ENCODE measurements at regions not wholly inside any gene's neighbourhood (a gene's known extent, or its start where the extent isn't known, plus 50 kb on each side); places are given as distances from the start of the nearest gene placed in this dataset.

DNA sequence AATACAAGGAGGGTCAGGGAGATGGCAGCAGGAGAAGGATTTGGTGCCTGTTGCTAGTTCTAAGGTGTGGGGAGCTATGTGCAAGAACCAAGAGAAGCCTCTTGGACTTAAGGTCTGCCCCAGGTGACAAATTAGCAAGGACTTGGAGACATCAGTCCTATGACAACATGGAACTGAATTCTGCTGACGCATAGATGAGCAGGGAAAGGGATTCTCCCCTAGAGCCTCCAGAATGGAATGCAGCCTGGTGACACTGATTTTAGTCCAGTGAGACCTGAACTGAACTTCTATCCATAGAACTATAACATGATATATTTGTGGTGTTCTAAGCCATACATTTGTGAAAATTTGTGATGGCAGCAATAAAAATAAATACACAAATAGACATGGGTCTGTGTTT is 215.6 kb downstream of the ESM1 start:
- H3K9me3 ChIP-seq (ENCODE audit: control insufficient read depth, insufficient read depth, low read depth, low read length), result no peaks in the 10 kb centered on the region

DNA sequence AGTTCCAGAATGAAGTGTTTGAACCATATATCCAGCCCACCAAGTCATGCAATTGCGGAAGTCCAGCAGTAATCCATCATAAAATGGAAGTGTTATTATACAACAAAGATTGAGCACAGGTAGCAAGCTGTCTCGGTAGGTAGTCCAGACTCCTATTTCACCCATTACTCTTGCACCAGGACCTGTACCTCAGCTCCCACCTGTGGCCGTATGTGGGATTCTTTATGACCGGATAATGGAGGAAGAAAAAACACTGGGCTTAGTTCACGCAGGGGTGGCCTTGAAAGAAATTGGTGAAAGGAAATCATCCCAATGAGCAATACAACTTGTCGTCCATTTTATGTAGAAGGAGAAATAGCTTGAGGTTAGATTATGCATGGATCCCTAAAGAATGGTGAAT is 216.3 kb downstream of the ESM1 start:
- no peaks in the 10 kb centered on the region for H3K4me1 ChIP-seq (ENCODE audit: control insufficient read depth, extremely low read depth, insufficient read depth, low read length)
- no peaks in the 10 kb centered on the region for H4K20me1 ChIP-seq (ENCODE audit: control insufficient read depth, extremely low read depth, insufficient read depth, low read length)
- H2AFZ ChIP-seq (ENCODE audit: low read length), result no peak overlapping the region
- no peak overlapping the region for H3K4me2 ChIP-seq (ENCODE audit: extremely low read depth, insufficient read depth, low read length)
- no peak overlapping the region for H3K4me3 ChIP-seq (replicated peaks in 1 of 4; ENCODE audit: control extremely low read depth in 1 of 4, insufficient read depth in 1 of 4, low read depth in 3 of 4, low read length in 4 of 4)
- H3K9me3 ChIP-seq (ENCODE audit: control insufficient read depth, insufficient read depth, low read depth, low read length), result no peaks in the 10 kb centered on the region
- no peak overlapping the region for H3K9ac ChIP-seq (ENCODE audit: insufficient read depth, low read length)
- no peak for TF ChIP-seq EZH2 (IDR thresholded peaks at IDR 0.05; ENCODE audit: low read length, missing control alignments)
- TF ChIP-seq, protein P1, sequence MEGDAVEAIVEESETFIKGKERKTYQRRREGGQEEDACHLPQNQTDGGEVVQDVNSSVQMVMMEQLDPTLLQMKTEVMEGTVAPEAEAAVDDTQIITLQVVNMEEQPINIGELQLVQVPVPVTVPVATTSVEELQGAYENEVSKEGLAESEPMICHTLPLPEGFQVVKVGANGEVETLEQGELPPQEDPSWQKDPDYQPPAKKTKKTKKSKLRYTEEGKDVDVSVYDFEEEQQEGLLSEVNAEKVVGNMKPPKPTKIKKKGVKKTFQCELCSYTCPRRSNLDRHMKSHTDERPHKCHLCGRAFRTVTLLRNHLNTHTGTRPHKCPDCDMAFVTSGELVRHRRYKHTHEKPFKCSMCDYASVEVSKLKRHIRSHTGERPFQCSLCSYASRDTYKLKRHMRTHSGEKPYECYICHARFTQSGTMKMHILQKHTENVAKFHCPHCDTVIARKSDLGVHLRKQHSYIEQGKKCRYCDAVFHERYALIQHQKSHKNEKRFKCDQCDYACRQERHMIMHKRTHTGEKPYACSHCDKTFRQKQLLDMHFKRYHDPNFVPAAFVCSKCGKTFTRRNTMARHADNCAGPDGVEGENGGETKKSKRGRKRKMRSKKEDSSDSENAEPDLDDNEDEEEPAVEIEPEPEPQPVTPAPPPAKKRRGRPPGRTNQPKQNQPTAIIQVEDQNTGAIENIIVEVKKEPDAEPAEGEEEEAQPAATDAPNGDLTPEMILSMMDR (conservative IDR thresholded peaks at IDR 0.05 in 1 of 2, IDR thresholded peaks at IDR 0.05 in 1 of 2; ENCODE audit: low read depth in 1 of 2, low read length in 2 of 2), result no peak
- H3K79me2 ChIP-seq (ENCODE audit: control insufficient read depth, insufficient read depth, low read length), result no peaks in the 10 kb centered on the region
- H3K27me3 ChIP-seq (ENCODE audit: control insufficient read depth, insufficient read depth, low read length), result no peaks in the 10 kb centered on the region
- H3K27ac ChIP-seq (ENCODE audit: insufficient read depth, low read length), result no peak overlapping the region
- no peak for DNase-seq (ENCODE audit: low read depth in 2 of 2)
- H3K36me3 ChIP-seq (ENCODE audit: control insufficient read depth, insufficient read depth, low read length), result no peaks in the 10 kb centered on the region

More for the DNA sequence above, 215.6 kb downstream of the ESM1 start:
- TF ChIP-seq EZH2 (IDR thresholded peaks at IDR 0.05; ENCODE audit: low read length, missing control alignments), result no peak
- TF ChIP-seq, protein P1 (conservative IDR thresholded peaks at IDR 0.05 in 1 of 2, IDR thresholded peaks at IDR 0.05 in 1 of 2; ENCODE audit: low read depth in 1 of 2, low read length in 2 of 2), result no peak
- Histone ChIP-seq H2AFZ (ENCODE audit: low read length) (no peak overlapping the region), H3K9ac (ENCODE audit: insufficient read depth, low read length) (no peak overlapping the region), H3K27me3 (ENCODE audit: control insufficient read depth, insufficient read depth, low read length) (no peaks in the 10 kb centered on the region), H3K4me3 (replicated peaks in 1 of 4; ENCODE audit: control extremely low read depth in 1 of 4, insufficient read depth in 1 of 4, low read depth in 3 of 4, low read length in 4 of 4) (no peak overlapping the region), H3K27ac (ENCODE audit: insufficient read depth, low read length) (no peak overlapping the region), H3K79me2 (ENCODE audit: control insufficient read depth, insufficient read depth, low read length) (no peaks in the 10 kb centered on the region), H4K20me1 (ENCODE audit: control insufficient read depth, extremely low read depth, insufficient read depth, low read length) (no peaks in the 10 kb centered on the region), H3K4me1 (ENCODE audit: control insufficient read depth, extremely low read depth, insufficient read depth, low read length) (no peaks in the 10 kb centered on the region), H3K36me3 (ENCODE audit: control insufficient read depth, insufficient read depth, low read length) (no peaks in the 10 kb centered on the region), H3K4me2 (ENCODE audit: extremely low read depth, insufficient read depth, low read length) (no peak overlapping the region)
- no peak for DNase-seq (ENCODE audit: low read depth in 2 of 2)

- DNase-seq (ENCODE audit: low read depth in 2 of 2), result no peak
- Histone ChIP-seq H3K27me3 (ENCODE audit: control insufficient read depth, insufficient read depth, low read length) (no peaks in the 10 kb centered on the region), H3K9me3 (ENCODE audit: control insufficient read depth, insufficient read depth, low read depth, low read length) (no peaks in the 10 kb centered on the region), H3K4me1 (ENCODE audit: control insufficient read depth, extremely low read depth, insufficient read depth, low read length) (peaks cover 1% of the 10 kb centered on the region), H3K79me2 (ENCODE audit: control insufficient read depth, insufficient read depth, low read length) (no peaks in the 10 kb centered on the region), H3K4me3 (replicated peaks in 1 of 4; ENCODE audit: control extremely low read depth in 1 of 4, insufficient read depth in 1 of 4, low read depth in 3 of 4, low read length in 4 of 4) (no peak overlapping the region), H4K20me1 (ENCODE audit: control insufficient read depth, extremely low read depth, insufficient read depth, low read length) (no peaks in the 10 kb centered on the region), H2AFZ (ENCODE audit: low read length) (no peak overlapping the region), H3K27ac (ENCODE audit: insufficient read depth, low read length) (no peak overlapping the region), H3K4me2 (ENCODE audit: extremely low read depth, insufficient read depth, low read length) (no peak overlapping the region), H3K9ac (ENCODE audit: insufficient read depth, low read length) (no peak overlapping the region), H3K36me3 (ENCODE audit: control insufficient read depth, insufficient read depth, low read length) (no peaks in the 10 kb centered on the region)
- TF ChIP-seq, protein P1 (conservative IDR thresholded peaks at IDR 0.05 in 1 of 2, IDR thresholded peaks at IDR 0.05 in 1 of 2; ENCODE audit: low read depth in 1 of 2, low read length in 2 of 2), result no peak
- no peak for TF ChIP-seq EZH2 (IDR thresholded peaks at IDR 0.05; ENCODE audit: low read length, missing control alignments)
Measured at GRCh38 chr5:54766748-54767147, 218.6 kb downstream of the ESM1 start.
